ENCODE measurements at regions not wholly inside any gene's neighbourhood (a gene's known extent, or its start where the extent isn't known, plus 50 kb on each side); places are given as distances from the start of the nearest gene placed in this dataset. TPM values are rescaled to one million over a fixed set of nuclear protein-coding genes. Genes with fewer than 3 reads are reported as not detected.

GRCh38 chr1:117812869-117813511 is 116.4 kb downstream of the GDAP2 start:
- no peak for ATAC-seq
- Histone ChIP-seq H3K4me3 (no peak overlapping the region), H3K27me3 (no peaks in the 10 kb centered on the region), H3K9me3 (no peaks in the 10 kb centered on the region), H3K4me1 (peaks cover 10% of the 10 kb centered on the region), H3K36me3 (replicated peaks in 1 of 2; ENCODE audit: insufficient read depth in 1 of 2, low read depth in 2 of 2) (no peaks in the 10 kb centered on the region), H3K27ac (no peak overlapping the region)
- 67 to 71% methylated on average over 1 of the region's 1 CpG for WGBS, 2 donors
- intact Hi-C loops (cut with DNase I) = no loop called here
- no peak for DNase-seq
- TF ChIP-seq POLR2A (IDR thresholded peaks at IDR 0.05) = no peak
- TF ChIP-seq, protein P1, sequence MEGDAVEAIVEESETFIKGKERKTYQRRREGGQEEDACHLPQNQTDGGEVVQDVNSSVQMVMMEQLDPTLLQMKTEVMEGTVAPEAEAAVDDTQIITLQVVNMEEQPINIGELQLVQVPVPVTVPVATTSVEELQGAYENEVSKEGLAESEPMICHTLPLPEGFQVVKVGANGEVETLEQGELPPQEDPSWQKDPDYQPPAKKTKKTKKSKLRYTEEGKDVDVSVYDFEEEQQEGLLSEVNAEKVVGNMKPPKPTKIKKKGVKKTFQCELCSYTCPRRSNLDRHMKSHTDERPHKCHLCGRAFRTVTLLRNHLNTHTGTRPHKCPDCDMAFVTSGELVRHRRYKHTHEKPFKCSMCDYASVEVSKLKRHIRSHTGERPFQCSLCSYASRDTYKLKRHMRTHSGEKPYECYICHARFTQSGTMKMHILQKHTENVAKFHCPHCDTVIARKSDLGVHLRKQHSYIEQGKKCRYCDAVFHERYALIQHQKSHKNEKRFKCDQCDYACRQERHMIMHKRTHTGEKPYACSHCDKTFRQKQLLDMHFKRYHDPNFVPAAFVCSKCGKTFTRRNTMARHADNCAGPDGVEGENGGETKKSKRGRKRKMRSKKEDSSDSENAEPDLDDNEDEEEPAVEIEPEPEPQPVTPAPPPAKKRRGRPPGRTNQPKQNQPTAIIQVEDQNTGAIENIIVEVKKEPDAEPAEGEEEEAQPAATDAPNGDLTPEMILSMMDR (IDR thresholded peaks at IDR 0.05) = no peak

Small RNA genes in the stretch of these regions (small RNA-seq; reads per million reads assigned to genes)
- gene AL390877.1 (not detected), gene RF00561 (not detected)

All from body of pancreas (tissue), 4 donors.